HG03045 (cell line): ENCODE measurements at regions not wholly inside any gene's neighbourhood (a gene's known extent, or its start where the extent isn't known, plus 50 kb on each side); places are given as distances from the start of the nearest gene placed in this dataset.
"Not testable (repeated sequence)": the region's sequence is repeated elsewhere in the genome, so short reads cannot be mapped to it uniquely, and the experiment has no call there.

Experiments
- ATAC-seq: cut with Tn5 transposase; IDR thresholded peaks from one replicate; pipeline ENCODE4 v1.9.1; 2021; ENCODE audit warnings: mild to moderate bottlenecking, moderate library complexity; ENCODE audit not compliant: unreplicated experiment

DNA sequence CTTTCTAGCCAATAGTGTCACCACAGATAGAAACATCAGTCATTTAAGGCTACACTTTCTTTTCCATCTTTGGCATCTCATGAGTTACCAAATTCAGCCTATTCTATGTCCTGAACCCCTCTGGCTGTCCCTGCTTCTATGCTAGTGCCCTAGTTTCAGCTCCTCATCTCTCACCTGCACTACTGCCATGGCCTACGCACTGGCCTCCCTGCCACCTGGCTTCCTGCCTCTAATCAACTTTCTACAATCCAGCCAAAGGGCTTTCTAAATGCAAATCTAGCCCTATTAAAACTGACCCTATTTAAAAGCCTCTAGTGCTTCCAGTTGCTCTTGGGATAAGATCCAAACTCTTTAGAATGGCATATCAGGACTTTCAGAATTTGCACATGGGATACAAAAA is 482.9 kb downstream of the TMEM38B start:
- ATAC-seq: no peak

DNA sequence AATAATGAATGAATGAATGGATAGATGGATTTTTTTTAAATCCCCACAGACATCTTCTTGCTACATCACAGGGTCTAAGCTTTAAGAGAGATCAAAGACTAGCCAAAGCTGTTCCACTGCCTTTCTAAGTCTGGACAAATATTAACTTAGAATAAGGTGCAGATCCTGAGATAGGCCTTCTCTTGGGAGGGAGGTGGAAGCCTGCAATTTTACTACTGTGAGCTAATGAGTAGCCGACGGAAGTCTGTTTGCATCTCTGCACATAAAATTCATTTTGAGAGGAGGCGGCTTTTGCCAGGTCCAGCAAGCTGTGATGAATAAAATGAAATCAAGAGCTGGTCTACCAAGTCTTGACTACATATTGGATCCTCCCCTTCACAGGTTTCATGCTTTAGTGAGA is 484.9 kb downstream of the TMEM38B start:
- no peak for ATAC-seq

DNA sequence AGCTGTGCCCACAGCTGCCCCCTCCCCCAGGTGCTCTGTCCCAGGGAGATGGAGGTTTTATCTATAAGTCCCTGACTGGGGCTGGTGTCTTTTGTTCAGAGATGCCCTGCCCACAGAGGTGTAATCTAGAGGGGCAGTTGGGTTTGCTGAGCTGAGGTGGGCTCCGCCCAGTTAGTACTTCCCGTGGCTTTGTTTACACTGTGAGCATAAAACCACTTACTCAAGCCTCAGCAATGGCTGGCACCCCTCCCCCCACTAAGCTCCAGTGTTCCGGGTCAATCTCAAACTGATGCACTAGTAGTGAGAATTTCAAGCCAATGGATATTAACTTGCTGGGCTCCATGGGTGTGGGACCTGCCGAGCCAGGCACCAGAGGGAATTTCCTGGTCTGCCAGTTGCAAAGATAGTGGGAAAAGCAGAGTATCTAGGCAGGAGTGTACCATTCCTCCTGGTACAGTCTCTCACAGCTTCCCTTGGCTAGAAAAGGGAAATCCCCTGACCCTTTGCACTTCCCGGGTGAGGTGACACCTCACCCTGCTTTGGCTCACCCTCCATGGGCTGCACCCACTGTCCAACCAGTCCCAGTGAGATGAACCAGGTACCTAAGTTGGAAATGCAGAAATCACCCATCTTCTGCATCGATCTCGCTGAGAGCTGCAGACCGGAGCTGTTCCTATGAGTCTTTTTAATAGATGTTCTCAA is 509.6 kb downstream of the TMEM38B start:
- ATAC-seq: not testable (repeated sequence)

DNA sequence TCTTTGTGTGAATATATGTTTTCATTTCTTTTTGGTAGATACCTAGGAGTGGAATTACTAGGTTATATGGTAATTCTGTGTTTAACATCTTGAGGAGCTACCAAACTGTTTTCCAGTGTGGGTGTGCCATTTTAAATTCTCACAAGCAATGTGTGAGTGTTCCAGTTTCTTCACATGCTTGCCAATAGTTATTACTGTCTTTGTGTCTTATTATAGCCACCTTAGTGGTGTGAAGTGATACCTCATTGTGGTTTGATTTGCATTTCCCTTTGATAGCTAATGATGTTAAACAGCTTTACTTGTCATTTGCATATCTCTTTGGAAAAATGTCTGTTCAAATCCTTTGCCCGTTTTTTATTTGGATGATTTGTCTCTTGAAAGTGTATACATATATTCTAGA is 513.0 kb downstream of the TMEM38B start:
- ATAC-seq: no peak

DNA sequence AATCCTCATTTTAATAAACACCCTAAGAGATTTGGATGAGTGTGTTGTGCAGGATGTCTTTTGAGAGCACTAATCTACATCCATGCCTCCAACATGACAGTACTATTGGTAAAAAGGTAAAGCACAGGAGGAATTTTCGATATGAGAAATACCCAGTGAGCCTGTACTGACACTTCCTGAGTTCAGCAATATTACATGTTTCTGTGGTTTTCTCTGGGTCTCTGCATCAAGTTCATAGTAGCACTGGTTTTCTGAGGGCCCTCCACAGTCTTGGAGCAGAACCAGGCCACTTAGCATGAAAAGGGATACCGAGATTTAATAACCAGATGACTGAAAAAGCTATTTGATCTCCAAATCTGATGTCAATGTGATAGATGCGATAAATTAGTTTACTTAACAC is 524.1 kb downstream of the TMEM38B start:
- ATAC-seq: no peak

DNA sequence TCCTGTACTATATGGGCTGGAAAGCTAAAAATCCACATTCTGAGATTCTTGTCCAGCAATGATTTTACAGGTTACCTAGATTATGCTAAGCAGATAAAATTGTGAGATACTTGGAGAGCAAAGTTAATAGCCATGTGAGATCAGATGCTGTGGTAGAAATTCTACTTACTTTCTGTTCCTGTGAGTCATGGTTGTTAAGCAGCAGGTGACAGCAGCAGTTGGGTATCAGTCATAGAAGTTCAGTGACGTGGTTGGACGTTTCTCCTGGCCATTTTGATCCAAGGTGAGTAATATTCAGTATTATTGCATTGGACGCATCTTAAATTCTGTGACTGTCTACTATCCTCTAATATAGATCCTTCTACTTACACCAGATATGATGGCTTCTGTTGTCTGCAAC is 524.5 kb downstream of the TMEM38B start:
- no peak for ATAC-seq

DNA sequence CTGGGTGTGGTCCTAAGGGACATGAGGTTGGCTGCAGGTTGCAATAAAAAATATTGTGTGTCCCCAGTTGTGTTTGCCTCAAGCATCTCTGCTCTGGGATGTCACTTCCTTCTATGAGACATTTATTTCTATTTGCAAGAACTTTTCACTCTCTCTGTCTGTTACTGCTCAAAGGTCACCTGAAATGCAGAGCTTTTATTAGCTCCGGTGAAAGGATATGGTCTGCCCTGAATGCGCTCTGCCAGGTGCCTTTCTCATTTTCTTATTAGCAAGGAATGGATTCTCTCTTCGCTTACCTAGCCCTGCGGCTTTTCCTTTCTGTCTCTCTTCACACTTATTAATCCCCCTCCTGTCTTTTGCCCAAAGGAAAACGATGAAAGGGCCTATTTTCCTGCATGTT is 526.1 kb downstream of the TMEM38B start:
- no peak for ATAC-seq

DNA sequence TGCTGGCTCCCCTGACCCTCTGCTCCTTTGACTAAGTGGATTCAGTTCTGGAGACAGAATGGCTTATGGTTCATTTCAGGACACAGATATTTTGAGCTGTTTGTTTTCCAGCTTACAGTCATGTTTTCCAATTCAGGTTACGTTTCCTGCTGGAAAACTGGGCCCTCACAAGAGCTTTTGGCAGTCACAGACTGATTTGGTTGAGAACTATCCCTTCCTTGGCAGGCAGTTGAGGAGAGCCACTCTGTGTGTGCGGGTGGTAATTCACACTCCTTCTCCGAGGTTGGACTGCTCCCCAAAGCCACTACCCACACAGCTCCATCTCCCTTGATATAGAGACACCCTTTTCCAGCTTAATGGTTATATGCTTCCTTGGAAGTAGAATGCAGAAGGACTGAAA is 534.5 kb downstream of the TMEM38B start:
- no peak for ATAC-seq

DNA sequence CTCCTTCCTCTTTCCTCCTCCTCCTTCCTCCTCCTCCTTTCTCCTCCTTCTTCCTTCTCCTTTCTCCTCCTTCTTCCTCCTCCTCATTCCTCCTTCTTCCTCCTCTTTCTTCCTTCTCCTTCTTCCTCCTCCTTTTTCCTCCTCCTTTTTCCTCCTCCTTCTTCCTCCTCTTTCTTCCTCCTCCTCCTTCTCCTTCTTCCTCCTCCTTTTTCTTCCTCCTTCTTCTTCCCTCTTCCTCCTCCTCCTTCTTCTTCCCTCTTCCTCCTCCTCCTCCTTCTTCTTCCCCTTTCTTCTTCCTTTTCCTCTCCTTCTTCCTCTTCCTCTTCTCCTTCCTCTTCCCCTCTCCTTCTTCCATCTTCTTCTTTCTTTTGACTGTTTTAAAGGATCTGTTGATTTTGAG is 538.8 kb downstream of the TMEM38B start:
- ATAC-seq: no peak

DNA sequence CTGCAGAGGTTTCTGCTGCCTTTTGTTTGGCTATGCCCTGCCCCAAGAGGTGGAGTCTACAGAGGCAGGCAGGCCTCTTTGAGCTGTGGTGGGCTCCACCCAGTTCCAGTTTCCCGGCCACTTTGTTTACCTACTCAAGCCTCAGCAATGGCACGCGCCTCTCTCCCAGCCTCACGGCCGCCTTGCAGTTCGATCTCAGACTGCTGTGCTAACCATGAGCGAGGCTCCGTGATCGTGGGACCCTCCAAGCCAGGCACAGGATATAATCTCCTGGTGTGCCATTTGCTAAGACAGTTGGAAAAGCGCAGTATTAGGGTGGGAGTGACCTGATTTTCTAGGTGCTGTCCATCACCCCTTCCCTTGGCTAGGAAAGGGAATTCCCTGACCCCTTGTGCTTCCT is 566.6 kb downstream of the TMEM38B start:
- ATAC-seq: not testable (repeated sequence)

DNA sequence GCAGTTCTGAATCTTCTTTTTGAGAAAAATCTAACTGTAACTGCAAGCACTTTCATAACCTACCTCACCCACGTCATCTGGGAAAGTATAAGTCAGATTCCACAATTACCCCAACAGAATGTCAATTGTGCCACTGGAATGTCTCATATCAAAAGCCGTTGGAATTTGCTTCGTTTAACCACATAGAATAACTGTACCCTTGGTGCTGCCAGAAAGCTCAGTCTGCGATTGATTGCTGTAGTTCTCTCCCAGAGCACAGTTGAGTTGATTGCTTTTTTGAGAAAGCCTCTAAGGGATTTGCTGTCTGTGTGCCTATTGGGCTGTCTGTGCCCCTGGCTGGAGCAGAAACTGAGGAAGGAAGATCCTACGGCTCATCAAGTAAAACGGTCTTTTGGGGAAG is 583.6 kb downstream of the TMEM38B start:
- ATAC-seq: no peak

DNA sequence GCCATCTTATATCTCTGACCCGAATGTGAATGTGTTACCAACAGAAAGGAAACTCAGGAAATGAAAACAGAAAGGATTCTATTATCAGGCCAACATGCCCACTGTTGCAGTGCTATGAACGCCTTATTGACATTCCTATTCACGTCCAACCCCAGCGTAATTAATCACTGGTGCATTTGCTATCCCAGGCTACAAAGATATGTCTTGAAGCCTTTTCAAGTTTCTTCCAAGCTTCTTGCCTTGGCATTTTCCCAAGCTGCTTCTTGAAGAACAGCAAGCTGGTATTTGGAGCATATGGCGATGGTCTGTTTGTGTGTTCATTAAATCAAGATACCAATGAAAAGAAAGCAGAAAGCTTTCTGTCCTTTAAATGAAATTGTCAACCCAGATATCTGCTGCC is 579.2 kb upstream of the ZNF462 start:
- no peak for ATAC-seq

DNA sequence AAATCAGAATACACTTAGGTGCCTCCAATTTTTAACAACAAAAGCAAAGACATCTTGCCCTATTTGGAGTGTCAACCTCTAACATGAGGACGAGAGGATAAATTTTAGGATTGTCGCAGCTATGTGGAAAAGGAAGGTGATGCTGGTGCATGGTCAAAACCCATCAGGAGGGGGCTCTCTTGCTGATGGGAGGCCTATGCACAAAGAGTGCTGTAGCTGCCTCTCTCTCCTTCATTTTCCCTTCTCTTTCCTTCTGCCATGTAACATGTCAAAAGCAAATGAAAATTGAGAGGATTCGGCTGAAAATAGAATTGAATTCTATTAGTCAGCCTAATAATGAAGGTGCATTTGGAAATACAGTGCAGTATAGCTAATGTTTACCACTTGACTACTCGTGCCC is 578.7 kb upstream of the ZNF462 start:
- ATAC-seq: no peak

DNA sequence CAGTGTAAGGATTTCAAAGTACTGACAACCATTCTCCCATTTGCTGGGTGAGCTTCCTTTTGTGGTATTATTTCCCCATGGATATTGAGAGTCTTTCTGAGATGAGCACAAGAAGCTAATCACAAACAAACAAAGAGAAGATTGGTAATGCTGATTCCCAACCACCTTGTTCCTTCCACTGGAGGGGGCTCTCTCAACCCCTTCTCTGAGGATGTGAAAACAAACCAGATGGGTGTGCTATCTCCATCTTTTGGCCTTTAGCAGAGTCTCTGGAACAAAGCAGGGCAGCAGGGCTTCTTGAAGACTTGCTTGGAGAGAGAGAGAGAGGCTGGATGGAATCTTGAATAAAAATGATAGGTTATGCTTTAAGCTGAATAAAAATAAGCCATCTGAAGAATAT is 576.7 kb upstream of the ZNF462 start:
- no peak for ATAC-seq

DNA sequence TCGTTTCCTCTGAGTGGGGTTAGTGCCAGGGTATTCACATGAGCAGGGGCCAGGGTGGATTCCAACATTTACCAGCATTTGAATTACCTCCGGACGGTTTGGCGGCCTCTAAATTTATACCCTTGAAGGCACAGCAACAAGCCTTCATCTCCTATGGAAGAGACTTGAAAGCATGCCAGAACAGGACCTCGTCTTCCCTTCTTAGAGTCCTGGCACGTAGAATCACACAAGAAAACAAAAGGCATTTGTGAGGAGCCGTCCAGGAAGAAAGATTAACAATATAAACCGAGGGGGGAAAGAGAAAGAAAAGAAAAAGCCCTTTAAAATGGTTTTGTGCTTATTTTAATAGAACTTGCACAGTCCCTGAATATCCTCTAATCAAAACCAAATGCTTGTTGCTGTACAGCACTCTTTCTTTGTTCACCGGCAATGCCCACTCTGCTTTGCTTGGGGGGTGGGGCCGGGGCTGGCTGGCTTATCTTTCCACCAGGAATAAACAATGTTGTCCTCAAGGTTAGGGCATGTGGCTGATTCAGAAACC is 575.8 kb upstream of the ZNF462 start:
- ATAC-seq: no peak

DNA sequence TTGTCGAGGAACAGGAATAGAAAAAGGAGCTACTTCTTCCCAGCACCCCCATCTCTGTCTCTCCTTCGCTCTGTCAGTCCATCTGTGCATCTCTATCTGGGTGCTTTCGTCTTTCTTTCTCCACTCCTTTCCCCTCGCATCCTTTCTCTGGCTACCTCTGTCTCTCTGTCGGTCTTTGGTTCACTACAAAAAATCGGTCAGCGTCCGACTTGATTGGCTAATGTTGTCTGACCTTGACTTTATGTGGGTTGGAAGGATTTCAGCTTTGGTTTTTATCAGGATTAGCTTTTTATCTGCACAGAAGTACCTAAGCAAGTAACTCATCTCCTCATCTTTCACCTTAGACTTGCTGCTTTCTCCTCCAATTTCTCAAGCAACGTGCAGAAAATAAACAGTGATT is 575.2 kb upstream of the ZNF462 start:
- no peak for ATAC-seq

DNA sequence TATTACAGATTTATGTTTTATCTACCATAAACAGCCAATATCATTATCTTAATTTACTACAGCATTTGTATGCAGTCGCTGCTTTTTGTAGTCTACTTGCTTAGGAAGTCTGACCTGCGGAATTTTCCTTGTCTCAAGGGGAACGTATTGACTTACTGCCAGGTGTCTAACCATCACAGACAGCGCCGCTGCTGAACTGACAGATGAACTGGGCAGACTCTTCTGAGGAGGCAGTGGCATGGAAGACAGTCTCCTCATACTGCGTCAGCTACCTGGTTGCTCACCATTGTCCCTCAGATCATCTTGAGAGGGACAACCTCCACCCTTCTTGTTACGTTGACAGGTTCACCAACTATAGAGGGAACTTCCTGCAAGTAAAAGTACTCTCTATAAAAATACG is 574.3 kb upstream of the ZNF462 start:
- no peak for ATAC-seq

DNA sequence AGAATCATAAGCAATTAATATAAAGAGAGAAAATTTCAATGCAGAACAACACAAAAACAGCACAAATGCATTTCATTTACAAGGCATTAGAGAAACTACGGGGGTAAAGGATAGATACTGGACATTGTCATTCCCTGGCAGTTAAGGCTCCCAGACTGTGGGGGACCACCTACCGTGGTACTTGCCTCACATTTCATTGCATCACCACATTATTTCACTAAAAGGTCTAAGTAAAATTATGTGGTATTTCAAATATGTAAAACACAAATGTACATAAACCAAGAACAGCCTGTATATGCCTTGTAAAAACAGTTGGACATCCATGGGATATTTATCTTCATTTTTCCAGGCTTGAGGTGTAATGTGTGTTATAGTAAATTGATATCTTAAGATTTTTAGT is 571.2 kb upstream of the ZNF462 start:
- ATAC-seq: no peak

DNA sequence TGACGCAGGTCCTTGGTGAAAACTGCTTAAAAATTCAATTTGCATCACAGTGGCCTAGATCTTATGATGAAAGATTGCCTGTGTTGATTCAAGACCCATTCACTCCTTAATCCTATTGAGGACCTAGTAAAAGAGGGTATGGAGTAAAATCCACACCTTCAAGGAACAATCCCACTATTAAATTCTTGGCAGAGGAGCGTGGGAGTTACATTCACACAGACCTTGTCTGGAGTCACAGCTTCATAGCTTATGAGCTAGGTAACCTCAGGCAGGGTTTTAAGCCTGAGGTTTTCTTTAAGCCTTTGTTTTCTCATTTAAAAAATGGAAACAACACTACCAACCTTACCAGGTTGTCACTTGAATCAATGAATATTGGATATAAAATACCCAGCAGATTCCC is 566.5 kb upstream of the ZNF462 start:
- ATAC-seq: no peak

DNA sequence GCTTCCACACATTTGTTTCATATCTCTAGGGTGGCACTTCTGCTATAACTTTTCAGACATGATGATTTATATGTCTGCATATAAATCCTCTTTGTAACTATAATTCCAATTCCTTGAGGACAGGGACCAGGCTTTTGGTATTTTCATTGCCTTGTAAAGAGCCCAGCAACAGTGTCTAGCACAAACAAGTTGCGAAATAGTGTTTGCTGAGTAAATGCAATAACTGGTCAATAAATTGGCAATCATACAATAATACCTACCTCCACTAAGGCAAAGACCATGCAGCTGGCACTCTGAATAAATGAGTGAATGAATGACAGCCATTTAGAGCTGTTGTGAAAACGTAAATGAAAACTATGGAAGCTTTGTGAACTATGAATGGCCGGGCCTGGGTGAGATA is 564.0 kb upstream of the ZNF462 start:
- ATAC-seq: no peak

DNA sequence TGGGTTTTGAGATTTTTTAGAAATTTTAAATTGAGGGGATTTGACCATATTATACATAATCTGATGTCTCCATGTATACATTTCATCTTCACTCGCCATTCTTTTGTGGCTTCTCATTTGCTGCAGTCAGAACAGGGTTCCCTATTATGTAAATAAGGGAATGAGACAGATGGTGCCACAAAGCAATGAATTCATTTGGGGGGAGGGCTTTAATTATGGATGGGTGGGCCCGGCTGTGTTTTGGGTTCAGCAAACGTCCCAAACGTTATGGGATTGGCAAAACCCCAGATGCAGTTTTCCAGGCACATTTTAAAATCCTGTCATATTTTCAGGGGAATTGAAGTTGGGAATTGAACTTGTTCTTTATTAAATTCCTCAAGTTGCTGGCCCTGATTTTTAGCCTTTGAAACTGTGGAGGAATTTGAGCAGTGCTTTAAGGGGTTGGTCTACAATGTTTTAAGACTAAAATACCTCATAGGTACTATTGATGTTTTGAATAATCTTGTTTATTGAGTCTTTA is 558.5 kb upstream of the ZNF462 start:
- no peak for ATAC-seq

DNA sequence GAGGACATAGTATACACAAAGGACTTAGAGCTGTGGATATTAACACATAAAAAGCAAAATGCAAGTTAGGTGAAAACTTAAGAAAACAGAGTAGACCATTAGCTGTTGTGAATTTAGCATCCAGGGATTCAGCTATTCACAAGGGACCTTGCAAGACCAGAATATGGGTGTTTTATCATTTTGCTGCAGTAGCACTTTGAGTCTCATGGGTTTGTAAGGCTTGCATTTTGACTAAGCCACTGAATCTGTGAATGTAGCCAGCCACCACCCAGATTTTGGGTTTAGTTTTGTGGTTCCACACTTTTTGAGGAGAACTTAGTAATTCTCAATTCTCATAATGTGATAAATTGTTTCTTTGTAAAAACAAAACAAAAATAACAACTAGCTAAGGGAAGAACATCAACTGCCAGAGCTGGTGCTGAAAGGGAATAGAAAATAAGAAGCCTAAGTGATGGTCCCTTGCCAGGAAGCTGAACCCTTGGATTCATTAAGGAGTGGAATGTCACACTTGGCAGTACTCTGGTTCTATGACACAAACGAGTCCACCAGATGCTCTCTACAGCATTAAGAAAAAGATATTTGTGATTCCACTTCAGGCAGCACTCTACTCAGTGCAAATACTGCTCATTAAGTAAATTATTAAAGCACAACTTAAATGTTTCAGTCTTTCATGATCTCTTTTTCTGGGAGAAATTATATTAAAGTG is 557.4 kb upstream of the ZNF462 start:
- ATAC-seq: no peak
